Activated CD4-positive, alpha-beta T cell treated with anti-CD3 and anti-CD28 coated beads for 48 hours (primary cell): ENCODE measurements at regions not wholly inside any gene's neighbourhood (a gene's known extent, or its start where the extent isn't known, plus 50 kb on each side); places are given as distances from the start of the nearest gene placed in this dataset.
A peak's percentile ranks its signal among the peaks of the same experiment; 100 is the strongest.
"Not testable (repeated sequence)": the region's sequence is repeated elsewhere in the genome, so short reads cannot be mapped to it uniquely, and the experiment has no call there.

ENCODE experiments used
- DNase-seq: peaks from one replicate; pipeline ENCODE4 v3.0.0-alpha.2; 2020

GRCh38 chr11:96447208-96448110 is 57.6 kb downstream of the JRKL start:
- no peak for DNase-seq

GRCh38 chr11:96448225-96448624 is 58.4 kb downstream of the JRKL start:
- no peak for DNase-seq

DNA sequence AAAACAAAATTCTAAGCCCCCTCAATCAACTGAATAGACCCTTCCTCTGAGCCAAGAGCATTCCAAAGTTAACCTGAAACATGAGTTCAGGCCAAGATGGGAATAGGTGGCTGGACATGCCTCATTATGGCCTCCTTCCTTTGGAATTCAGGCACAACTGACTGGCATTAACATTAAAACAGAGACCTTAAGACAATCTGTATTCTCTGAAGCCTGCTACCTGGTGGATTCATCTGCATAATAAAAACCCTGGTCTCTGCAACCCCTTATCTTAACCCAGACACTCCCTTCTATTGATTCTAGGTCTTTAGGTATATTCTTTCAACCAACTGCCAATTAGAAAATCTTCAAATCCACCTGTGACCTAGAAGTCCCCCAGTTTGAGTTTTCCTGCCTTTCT is 66.3 kb downstream of the JRKL start:
- DNase-seq, result no peak

GRCh38 chr11:96459751-96460150 is 69.9 kb downstream of the JRKL start:
- no peak for DNase-seq

- no peak for DNase-seq
These were observed 72.1 kb downstream of the JRKL start for GRCh38 chr11:96461871-96462270.

DNA sequence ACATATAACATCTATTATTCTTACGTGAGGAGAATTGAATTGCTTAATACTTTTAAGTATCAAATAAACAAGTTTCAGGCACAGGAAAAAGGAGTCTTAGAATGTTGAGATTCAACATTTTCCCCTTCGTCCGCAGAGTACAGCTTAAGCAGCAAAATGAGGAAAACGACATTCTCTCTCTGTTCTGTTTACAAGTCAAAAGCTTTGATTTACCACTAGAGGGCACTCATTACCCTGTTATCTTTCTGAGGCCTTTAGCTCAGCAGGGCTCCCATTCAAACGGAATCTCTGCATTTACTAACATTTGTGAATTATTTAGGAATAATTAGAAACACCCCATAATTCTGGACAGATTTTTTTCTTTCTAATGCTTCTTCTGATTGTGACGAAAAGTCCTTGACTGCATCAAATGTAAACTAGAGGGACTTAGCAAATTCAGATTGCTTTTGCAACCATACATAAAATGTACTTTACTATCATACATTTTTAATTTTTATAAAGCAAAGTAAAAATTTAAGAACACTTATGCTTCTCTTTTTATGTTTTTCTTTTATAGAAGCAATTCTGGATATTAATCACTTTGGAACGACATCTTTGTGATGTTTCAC is 75.0 kb downstream of the JRKL start:
- DNase-seq, result peak; percentile 4

DNA sequence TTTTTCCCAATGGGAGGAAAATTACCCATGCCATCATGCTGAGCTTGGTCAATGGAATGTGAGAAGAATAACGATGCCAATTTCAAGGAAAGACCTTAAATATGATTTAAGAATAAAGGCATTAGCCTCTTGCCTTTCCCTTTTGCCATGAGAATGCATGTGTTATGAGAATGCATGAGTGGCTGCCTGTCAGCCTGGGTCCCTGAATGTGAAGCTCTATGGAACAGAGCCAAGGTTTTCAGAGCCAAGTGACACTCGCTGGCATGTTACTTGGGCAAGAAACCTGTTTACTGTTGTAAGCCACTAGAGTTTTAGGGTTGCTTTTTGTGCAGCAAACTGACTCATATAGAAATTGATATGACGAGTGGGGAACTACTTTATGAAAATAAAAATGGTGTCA is 75.7 kb downstream of the JRKL start:
- DNase-seq, result no peak

- DNase-seq, result no peak
These were observed 76.8 kb downstream of the JRKL start for GRCh38 chr11:96466607-96467006.

GRCh38 chr11:96469776-96470175 is 80.0 kb downstream of the JRKL start:
- DNase-seq, result no peak

- DNase-seq, result no peak
These were observed 80.7 kb downstream of the JRKL start for GRCh38 chr11:96470521-96470920.

GRCh38 chr11:96472085-96472484 is 82.3 kb downstream of the JRKL start:
- peak; percentile 15 for DNase-seq

DNA sequence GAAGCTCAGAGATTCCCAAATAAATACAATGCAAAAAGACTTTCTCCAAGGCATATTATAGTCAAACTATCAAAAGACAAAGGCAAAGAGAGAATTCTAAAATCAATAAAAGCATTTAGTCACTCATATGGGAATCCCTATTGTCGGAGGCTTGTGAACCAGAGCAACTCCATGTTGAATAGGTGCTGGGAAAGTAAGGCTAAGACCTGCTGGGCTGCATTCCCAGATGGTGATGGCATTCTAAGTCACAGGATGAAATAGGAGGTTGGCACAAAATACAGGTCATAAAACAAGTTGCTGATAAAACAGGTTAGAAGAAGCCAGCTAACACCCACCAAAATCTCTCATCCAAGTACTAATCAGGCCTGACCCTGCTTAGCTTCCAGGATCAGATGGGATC is 84.5 kb downstream of the JRKL start:
- no peak for DNase-seq

DNA sequence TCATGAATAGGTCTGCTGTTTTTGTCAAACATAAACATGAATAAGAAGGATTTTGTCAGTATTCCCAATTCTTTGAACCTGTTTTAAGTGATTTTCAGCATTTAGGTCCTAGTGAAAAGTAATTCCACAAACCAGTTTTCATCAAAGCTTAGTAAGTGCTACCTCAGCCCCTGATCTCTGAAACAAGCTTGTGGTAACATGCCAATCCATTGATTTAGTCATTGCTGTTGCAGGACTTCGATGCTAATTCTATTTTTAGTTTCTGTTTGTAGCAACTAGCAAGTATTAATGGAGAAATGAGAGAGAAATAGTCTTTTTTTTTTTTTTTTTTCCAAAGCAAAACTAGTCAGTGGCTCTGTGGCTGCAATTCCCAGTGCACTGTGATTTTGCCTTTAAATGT is 91.4 kb downstream of the JRKL start:
- DNase-seq, result no peak

DNA sequence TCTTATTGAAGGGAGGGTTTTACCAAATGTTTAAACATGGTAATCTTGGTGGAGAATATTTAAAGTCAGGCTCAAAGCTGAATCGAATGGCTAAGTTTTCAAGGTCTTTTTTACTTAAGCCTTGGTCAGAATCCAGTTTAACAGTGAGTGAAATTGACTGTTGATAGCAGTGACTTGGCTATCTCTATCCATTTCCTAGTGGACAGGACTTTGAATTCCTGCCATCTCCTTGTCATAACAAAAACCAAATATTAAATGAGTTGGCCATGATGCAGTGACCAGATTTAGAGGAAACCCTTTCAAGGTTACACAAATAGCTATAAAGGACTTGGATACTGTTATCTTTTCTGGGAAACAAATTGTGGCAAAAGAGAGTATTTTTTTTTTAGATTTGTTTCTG is 92.0 kb downstream of the JRKL start:
- no peak for DNase-seq

GRCh38 chr11:96482193-96482592 is 92.4 kb downstream of the JRKL start:
- DNase-seq, result no peak

DNA sequence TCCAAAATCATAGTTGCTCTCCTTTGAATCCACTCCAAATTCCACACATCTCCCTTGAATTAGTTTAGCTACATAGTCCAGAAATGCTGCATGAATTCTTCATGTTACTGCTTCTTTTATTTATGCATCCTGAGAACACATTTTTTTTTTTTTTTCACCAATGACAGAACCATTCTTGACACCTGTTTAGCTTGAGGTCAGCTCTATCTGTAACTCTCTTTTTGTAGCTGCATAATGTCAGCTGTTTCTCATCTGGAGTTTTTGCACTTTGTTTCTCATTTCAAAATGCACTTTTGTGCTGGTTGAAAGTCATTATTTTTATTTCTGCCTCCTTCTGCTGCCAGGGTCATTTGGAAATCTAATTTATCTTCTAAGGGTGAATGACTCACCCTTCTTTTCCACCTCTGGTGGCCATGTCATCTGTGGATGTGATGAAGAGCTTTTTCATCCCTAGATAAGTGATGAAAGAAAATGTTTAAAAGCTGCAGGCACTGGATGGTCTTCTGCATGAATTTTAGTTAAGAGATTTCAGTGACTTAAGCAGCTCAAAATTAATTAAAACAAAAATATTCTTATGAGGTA is 93.7 kb downstream of the JRKL start:
- no peak for DNase-seq

- no peak for DNase-seq
These were observed 94.5 kb downstream of the JRKL start for GRCh38 chr11:96484361-96484760.

GRCh38 chr11:96486890-96487611 is 97.2 kb downstream of the JRKL start:
- DNase-seq, result no peak

DNA sequence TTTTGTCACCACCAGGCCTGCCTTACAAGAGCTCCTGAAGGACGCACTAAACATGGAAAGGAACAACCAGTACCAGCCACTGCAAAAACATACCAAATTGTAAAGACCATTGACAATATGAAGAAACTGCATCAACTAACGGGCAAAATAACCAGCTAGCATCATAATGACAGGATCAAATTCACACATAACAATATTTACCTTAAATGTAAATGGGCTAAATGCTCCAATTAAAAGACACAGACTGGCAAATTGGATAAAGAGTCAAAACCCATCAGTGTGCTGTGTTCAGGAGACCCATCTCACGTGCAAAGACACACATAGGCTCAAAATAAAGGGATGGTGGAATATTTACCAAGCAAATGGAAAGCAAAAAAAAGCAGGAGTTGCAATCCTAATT is 99.1 kb downstream of the JRKL start:
- not testable (repeated sequence) for DNase-seq

DNA sequence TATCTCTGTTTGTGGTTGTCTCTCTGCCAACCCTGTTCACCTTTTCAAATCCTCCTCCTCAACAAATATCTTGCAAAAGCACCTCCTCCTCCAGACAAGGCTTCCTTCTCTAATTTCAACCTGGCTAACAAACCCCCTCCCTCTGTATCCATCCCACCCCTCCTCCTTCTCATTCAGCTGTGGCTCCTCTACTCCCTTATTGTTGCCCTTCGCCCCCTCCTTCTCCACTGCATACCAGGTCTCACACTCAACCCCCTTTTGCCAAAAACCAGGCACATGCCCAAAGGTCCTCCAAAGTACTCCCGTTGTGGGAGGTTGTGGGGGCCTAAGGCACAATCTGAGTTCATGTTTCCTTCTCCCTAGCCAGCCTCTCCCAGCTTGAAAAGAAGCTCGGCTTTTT is 110.6 kb downstream of the JRKL start:
- no peak for DNase-seq

- no peak for DNase-seq
These were observed 116.2 kb downstream of the JRKL start for GRCh38 chr11:96506041-96506440.

- DNase-seq, result no peak
These were observed 117.1 kb downstream of the JRKL start for GRCh38 chr11:96506953-96507354.

- no peak for DNase-seq
These were observed 119.0 kb downstream of the JRKL start for GRCh38 chr11:96508861-96509260.

DNA sequence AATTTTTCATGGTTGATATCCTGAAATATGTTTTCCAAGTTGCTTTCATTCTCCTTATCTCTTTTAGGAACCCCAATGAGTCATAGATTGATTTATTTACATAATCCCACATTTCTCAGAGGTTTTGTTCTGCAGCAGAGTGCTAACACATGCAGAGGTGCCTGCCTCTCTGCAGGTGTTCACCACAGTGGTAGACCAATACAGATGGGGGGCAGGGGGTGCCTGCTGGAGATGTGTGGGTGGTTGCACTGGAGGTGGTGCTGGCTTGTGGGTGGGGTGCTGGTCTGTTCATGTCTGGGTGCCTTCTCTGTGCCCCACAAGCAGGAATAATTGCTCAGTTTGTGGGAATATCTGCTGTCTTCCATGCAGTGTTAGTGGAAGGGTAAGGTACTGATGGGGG is 131.1 kb downstream of the JRKL start:
- no peak for DNase-seq
